Endothelial cell of umbilical vein (primary cell): ENCODE measurements at regions not wholly inside any gene's neighbourhood (a gene's known extent, or its start where the extent isn't known, plus 50 kb on each side); places are given as distances from the start of the nearest gene placed in this dataset.

ENCODE experiments used
- BruUV-seq: library from RNA; stranded (reverse); fragments of 400-500 nt; replicated peaks from 2 replicates; lab custom pipeline; 2021; lab: Mats Ljungman, UMichigan
- CTCF ChIA-PET: fragments of 300-600, 350-600 bp; sonication (Branson Sonifier 250); formaldehyde crosslinking; loops from one replicate; lab custom pipeline; 2021; ENCODE audit warnings: antibody characterized with exemption, inconsistent platforms; lab: Charles Lee
- POLR2A ChIA-PET: fragments of 300-600, 350-600 bp; sonication (Branson Sonifier 250); formaldehyde crosslinking; loops from one replicate; lab custom pipeline; 2021; ENCODE audit warnings: antibody characterized with exemption, inconsistent platforms; lab: Charles Lee
- DNase-seq: peaks from one replicate; pipeline ENCODE4 v3.0.0-alpha.2; 2011; ENCODE audit warnings: low read depth, low spot score
- FAIRE-seq: peaks from 2 replicates; lab custom pipeline; 2011; peaks lifted over from hg19 to GRCh38; lab: Jason Lieb, UNC
- H2AFZ ChIP-seq: 2 replicates; pipeline ENCODE4 v1.6.0; 2012; ENCODE audit warnings: low read depth, low read length, control low read depth, inconsistent platforms
- H3K27ac ChIP-seq: 2 replicates; pipeline ENCODE4 v1.5.1; 2011; ENCODE audit warnings: low read depth, mild to moderate bottlenecking, control low read depth, low read length, moderate library complexity; ENCODE audit not compliant: insufficient read depth
- H3K27me3 ChIP-seq, 2 experiments: 2 replicates each; pipeline versions ENCODE4 v1.6.0 to v1.6.1; 2011; ENCODE audit warnings: low read length in 2 of 2, mixed read lengths in 1 of 2; ENCODE audit not compliant: control insufficient read depth in 2 of 2, insufficient read depth in 2 of 2
- H3K36me3 ChIP-seq, 2 experiments: 2 replicates in 1 of 2; 3 replicates in 1 of 2; pipeline ENCODE4 v1.5.1; 2011; ENCODE audit warnings: low read length in 2 of 2, mild to moderate bottlenecking in 1 of 2, moderate library complexity in 1 of 2; ENCODE audit not compliant: control insufficient read depth in 2 of 2, insufficient read depth in 2 of 2; ENCODE audit errors: extremely low read depth in 1 of 2
- H3K4me1 ChIP-seq: 3 replicates; pipeline ENCODE4 v1.5.1; 2011; ENCODE audit warnings: mild to moderate bottlenecking, low read length; ENCODE audit not compliant: control insufficient read depth, insufficient read depth; ENCODE audit errors: extremely low read depth
- H3K4me2 ChIP-seq: 2 replicates; pipeline ENCODE4 v1.6.1; 2011; ENCODE audit warnings: low read length, control low read depth, mixed read lengths; ENCODE audit not compliant: insufficient read depth
- H3K4me3 ChIP-seq, 3 experiments: fragments of 200-600 bp in 1 of 3; sonication (generic), shearing (Covaris generic) in 1 of 3; replicated peaks in 1 of 3; 2 replicates each; pipeline ENCODE4 v1.5.1; 2011 to 2016; ENCODE audit warnings: control low read depth in 3 of 3, low read length in 3 of 3, mild to moderate bottlenecking in 2 of 3, inconsistent platforms in 1 of 3, low read depth in 1 of 3, moderate library complexity in 1 of 3; ENCODE audit not compliant: insufficient read depth in 1 of 3
- H3K79me2 ChIP-seq: 2 replicates; pipeline ENCODE4 v1.6.0; 2012; ENCODE audit warnings: low read length, inconsistent platforms; ENCODE audit not compliant: control insufficient read depth, insufficient read depth
- H3K9ac ChIP-seq: replicated peaks from 2 replicates; pipeline ENCODE3; 2011; ENCODE audit warnings: low read length, control low read depth; ENCODE audit not compliant: insufficient read depth; ENCODE audit errors: extremely low read depth
- H3K9me1 ChIP-seq: replicated peaks from 3 replicates; pipeline ENCODE4 v1.6.0; 2011; ENCODE audit warnings: mild to moderate bottlenecking, low read length; ENCODE audit not compliant: control insufficient read depth, insufficient read depth; ENCODE audit errors: extremely low read depth
- H3K9me3 ChIP-seq: replicated peaks from 2 replicates; pipeline ENCODE4 v1.5.1; 2012; ENCODE audit warnings: low read length, inconsistent platforms; ENCODE audit not compliant: control insufficient read depth, insufficient read depth
- H4K20me1 ChIP-seq: replicated peaks from 2 replicates; pipeline ENCODE3; 2011; ENCODE audit warnings: mild to moderate bottlenecking, low read length; ENCODE audit not compliant: control insufficient read depth, insufficient read depth; ENCODE audit errors: extremely low read depth
- EZH2 ChIP-seq: IDR thresholded peaks from 2 replicates; pipeline ENCODE4 v1.6.1; 2012; ENCODE audit warnings: borderline replicate concordance, low read depth, mild to moderate bottlenecking, moderate library complexity, low read length, inconsistent platforms; ENCODE audit not compliant: severe bottlenecking
- GATA2 ChIP-seq: IDR thresholded peaks from 2 replicates; pipeline ENCODE4 v1.7.0; 2011; ENCODE audit warnings: low read depth, mild to moderate bottlenecking, moderate library complexity, mixed read lengths, low read length; ENCODE audit not compliant: insufficient read length, insufficient read depth
- JUN ChIP-seq: IDR thresholded peaks from 2 replicates; pipeline ENCODE4 v1.6.1; 2011; ENCODE audit warnings: borderline replicate concordance, low read depth; ENCODE audit not compliant: insufficient read length, insufficient read depth
- POLR2A ChIP-seq: IDR thresholded peaks from 2 replicates; pipeline ENCODE4 v1.6.1; 2012; ENCODE audit warnings: low read depth, mild to moderate bottlenecking, control low read depth, low read length
- dilution Hi-C: fragments of 300-500 bp; cut with MboI; formaldehyde crosslinking; loops from one replicate; pipeline ENCODE4 v1.15.0; 2019; ENCODE audit warnings: low sequenced_read_pairs; ENCODE audit not compliant: extremely low pct_ligation_motif_present
- intact Hi-C: fragments of 100-400 bp; cut with micrococcal nuclease; formaldehyde crosslinking; loops from one replicate; pipeline ENCODE4 v1.10.0; 2022
- TF ChIP-seq, protein P1 (sequence below): IDR thresholded peaks from 2 replicates; pipeline ENCODE4 v1.6.1; 2011; ENCODE audit not compliant: insufficient read depth, insufficient read length

GRCh38 chr2:15825276-15825980 lies 114.9 kb upstream of the MYCN start:
- H4K20me1 ChIP-seq = no peaks in the 10 kb centered on the region
- dilution Hi-C loops (no loop called here), intact Hi-C loops (no loop called here)
- no peaks in the 10 kb centered on the region for H3K36me3 ChIP-seq
- no peaks in the 10 kb centered on the region for H3K9me3 ChIP-seq
- ChIA-PET CTCF (no interaction called here), POLR2A (no interaction called here)
- H3K9ac ChIP-seq = no peak overlapping the region
- H3K9me1 ChIP-seq = no peaks in the 10 kb centered on the region
- H3K27ac ChIP-seq = no peak overlapping the region
- no peak for TF ChIP-seq EZH2
- no peak for TF ChIP-seq GATA2
- TF ChIP-seq JUN = no peak
- TF ChIP-seq, protein P1, sequence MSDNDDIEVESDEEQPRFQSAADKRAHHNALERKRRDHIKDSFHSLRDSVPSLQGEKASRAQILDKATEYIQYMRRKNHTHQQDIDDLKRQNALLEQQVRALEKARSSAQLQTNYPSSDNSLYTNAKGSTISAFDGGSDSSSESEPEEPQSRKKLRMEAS = no peak
- no TSS peak for BruUV-seq
- no peaks in the 10 kb centered on the region for H3K79me2 ChIP-seq
- DNase-seq (no peak), FAIRE-seq (no peak)
- H3K4me1 ChIP-seq = no peaks in the 10 kb centered on the region
- no peak overlapping the region for H2AFZ ChIP-seq
- no peak overlapping the region for H3K4me3 ChIP-seq
- no peak overlapping the region for H3K4me2 ChIP-seq
- no peaks in the 10 kb centered on the region for H3K27me3 ChIP-seq

- Histone ChIP-seq H3K27ac (no peak overlapping the region), H3K4me1 (no peaks in the 10 kb centered on the region), H4K20me1 (no peaks in the 10 kb centered on the region), H3K9me1 (no peaks in the 10 kb centered on the region), H3K9ac (no peak overlapping the region), H3K79me2 (no peaks in the 10 kb centered on the region), H3K4me2 (no peak overlapping the region), H3K4me3 (no peak overlapping the region), H2AFZ (no peak overlapping the region), H3K9me3 (no peaks in the 10 kb centered on the region), H3K27me3 (no peaks in the 10 kb centered on the region), H3K36me3 (no peaks in the 10 kb centered on the region)
- FAIRE-seq = no peak
- ChIA-PET POLR2A (interaction anchor here (0.6 kb wide), 1 partner anchor 575 kb away, joined by 3 read pairs; no protein-coding TSS in a partner anchor), CTCF (no interaction called here)
- dilution Hi-C loops (no loop called here), intact Hi-C loops (no loop called here)
- no peak for DNase-seq
- TF ChIP-seq, protein P1 = no peak
- no peak for TF ChIP-seq POLR2A
- no TSS peak for BruUV-seq
Measured at GRCh38 chr2:15826273-15826717, 114.1 kb upstream of the MYCN start.
